Renal cortical epithelial cell (primary cell): ENCODE measurements at regions not wholly inside any gene's neighbourhood (a gene's known extent, or its start where the extent isn't known, plus 50 kb on each side); places are given as distances from the start of the nearest gene placed in this dataset.

Source experiments
- DNase-seq: peaks from one replicate; pipeline ENCODE4 v3.0.0-alpha.2; 2011; ENCODE audit warnings: low read depth

- no peak for DNase-seq
Measured at GRCh38 chr10:128373831-128374230, 247.6 kb upstream of the MKI67 start.

GRCh38 chr10:128375171-128375570, 248.9 kb upstream of the MKI67 start:
- no peak for DNase-seq

- DNase-seq: no peak
Measured at GRCh38 chr10:128377364-128377987, 251.3 kb upstream of the MKI67 start.

- DNase-seq: no peak
Measured at GRCh38 chr10:128377988-128378387, 251.8 kb upstream of the MKI67 start.

GRCh38 chr10:128380946-128381345, 254.7 kb upstream of the MKI67 start:
- DNase-seq: no peak

GRCh38 chr10:128382225-128382624, 256.0 kb upstream of the MKI67 start:
- DNase-seq: no peak

GRCh38 chr10:128384831-128385230, 258.6 kb upstream of the MKI67 start:
- no peak for DNase-seq

GRCh38 chr10:128386231-128386630, 260.0 kb upstream of the MKI67 start:
- DNase-seq: no peak

GRCh38 chr10:128386816-128387604, 260.8 kb upstream of the MKI67 start:
- no peak for DNase-seq

- DNase-seq: no peak
Measured at GRCh38 chr10:128390596-128390995, 264.4 kb upstream of the MKI67 start.

- DNase-seq: no peak
Measured at GRCh38 chr10:128393546-128393945, 267.3 kb upstream of the MKI67 start.

- DNase-seq: no peak
Measured at GRCh38 chr10:128398118-128398517, 271.9 kb upstream of the MKI67 start.

GRCh38 chr10:128398999-128399398, 272.8 kb upstream of the MKI67 start:
- DNase-seq: no peak

GRCh38 chr10:128400564-128400963, 274.3 kb upstream of the MKI67 start:
- no peak for DNase-seq

GRCh38 chr10:128405450-128405849, 279.2 kb upstream of the MKI67 start:
- no peak for DNase-seq

GRCh38 chr10:128411643-128412042, 285.4 kb upstream of the MKI67 start:
- no peak for DNase-seq

GRCh38 chr10:128414568-128414967, 288.3 kb upstream of the MKI67 start:
- no peak for DNase-seq

- no peak for DNase-seq
Measured at GRCh38 chr10:128416231-128416630, 290.0 kb upstream of the MKI67 start.

GRCh38 chr10:128417826-128418225, 291.6 kb upstream of the MKI67 start:
- no peak for DNase-seq

GRCh38 chr10:128418819-128419218, 292.6 kb upstream of the MKI67 start:
- no peak for DNase-seq

- no peak for DNase-seq
Measured at GRCh38 chr10:128419466-128420019, 293.3 kb upstream of the MKI67 start.

- DNase-seq: no peak
Measured at GRCh38 chr10:128420623-128421022, 294.4 kb upstream of the MKI67 start.
